ENCODE measurements at regions not wholly inside any gene's neighbourhood (a gene's known extent, or its start where the extent isn't known, plus 50 kb on each side); places are given as distances from the start of the nearest gene placed in this dataset.
"Not testable (repeated sequence)": the region's sequence is repeated elsewhere in the genome, so short reads cannot be mapped to it uniquely, and the experiment has no call there.

GRCh38 chr20:40892642-40893041 is 136.0 kb upstream of the TOP1 start:
- H3K9ac ChIP-seq (ENCODE audit: low read depth, low read length) = no peak overlapping the region
- H3K9me3 ChIP-seq (ENCODE audit: control insufficient read depth, insufficient read depth, low read length) = no peaks in the 10 kb centered on the region
- H3K4me1 ChIP-seq (ENCODE audit: insufficient read depth, low read length) = no peaks in the 10 kb centered on the region
- H3K36me3 ChIP-seq (ENCODE audit: insufficient read depth, low read length) = no peaks in the 10 kb centered on the region

- no peaks in the 10 kb centered on the region for H3K36me3 ChIP-seq (ENCODE audit: insufficient read depth, low read length)
- no peaks in the 10 kb centered on the region for H3K4me1 ChIP-seq (ENCODE audit: insufficient read depth, low read length)
- no peak overlapping the region for H3K9ac ChIP-seq (ENCODE audit: low read depth, low read length)
- no peaks in the 10 kb centered on the region for H3K9me3 ChIP-seq (ENCODE audit: control insufficient read depth, insufficient read depth, low read length)
Observed at GRCh38 chr20:40893610-40894236, 134.9 kb upstream of the TOP1 start.

GRCh38 chr20:40894237-40894630 is 134.4 kb upstream of the TOP1 start:
- H3K9me3 ChIP-seq (ENCODE audit: control insufficient read depth, insufficient read depth, low read length) = no peaks in the 10 kb centered on the region
- H3K9ac ChIP-seq (ENCODE audit: low read depth, low read length) = no peak overlapping the region
- no peaks in the 10 kb centered on the region for H3K4me1 ChIP-seq (ENCODE audit: insufficient read depth, low read length)
- H3K36me3 ChIP-seq (ENCODE audit: insufficient read depth, low read length) = no peaks in the 10 kb centered on the region

GRCh38 chr20:40895182-40895581 is 133.4 kb upstream of the TOP1 start:
- H3K9me3 ChIP-seq (ENCODE audit: control insufficient read depth, insufficient read depth, low read length) = no peaks in the 10 kb centered on the region
- no peaks in the 10 kb centered on the region for H3K4me1 ChIP-seq (ENCODE audit: insufficient read depth, low read length)
- no peaks in the 10 kb centered on the region for H3K36me3 ChIP-seq (ENCODE audit: insufficient read depth, low read length)
- H3K9ac ChIP-seq (ENCODE audit: low read depth, low read length) = no peak overlapping the region

GRCh38 chr20:40896814-40897700 is 131.6 kb upstream of the TOP1 start:
- Histone ChIP-seq H3K36me3 (ENCODE audit: insufficient read depth, low read length) (no peaks in the 10 kb centered on the region), H3K9ac (ENCODE audit: low read depth, low read length) (no peak overlapping the region), H3K9me3 (ENCODE audit: control insufficient read depth, insufficient read depth, low read length) (no peaks in the 10 kb centered on the region), H3K4me1 (ENCODE audit: insufficient read depth, low read length) (no peaks in the 10 kb centered on the region)

GRCh38 chr20:40899344-40899743 is 129.3 kb upstream of the TOP1 start:
- no peaks in the 10 kb centered on the region for H3K36me3 ChIP-seq (ENCODE audit: insufficient read depth, low read length)
- H3K9ac ChIP-seq (ENCODE audit: low read depth, low read length) = no peak overlapping the region
- H3K4me1 ChIP-seq (ENCODE audit: insufficient read depth, low read length) = no peaks in the 10 kb centered on the region
- H3K9me3 ChIP-seq (ENCODE audit: control insufficient read depth, insufficient read depth, low read length) = no peaks in the 10 kb centered on the region

GRCh38 chr20:40900666-40901215 is 127.9 kb upstream of the TOP1 start:
- Histone ChIP-seq H3K9ac (ENCODE audit: low read depth, low read length) (no peak overlapping the region), H3K9me3 (ENCODE audit: control insufficient read depth, insufficient read depth, low read length) (no peaks in the 10 kb centered on the region), H3K4me1 (ENCODE audit: insufficient read depth, low read length) (no peaks in the 10 kb centered on the region), H3K36me3 (ENCODE audit: insufficient read depth, low read length) (no peaks in the 10 kb centered on the region)

- Histone ChIP-seq H3K9me3 (ENCODE audit: control insufficient read depth, insufficient read depth, low read length) (no peaks in the 10 kb centered on the region), H3K36me3 (ENCODE audit: insufficient read depth, low read length) (no peaks in the 10 kb centered on the region), H3K4me1 (ENCODE audit: insufficient read depth, low read length) (no peaks in the 10 kb centered on the region), H3K9ac (ENCODE audit: low read depth, low read length) (no peak overlapping the region)
Observed at GRCh38 chr20:40902661-40903060, 126.0 kb upstream of the TOP1 start.

GRCh38 chr20:40908309-40908708 is 120.3 kb upstream of the TOP1 start:
- Histone ChIP-seq H3K9ac (ENCODE audit: low read depth, low read length) (no peak overlapping the region), H3K36me3 (ENCODE audit: insufficient read depth, low read length) (no peaks in the 10 kb centered on the region), H3K9me3 (ENCODE audit: control insufficient read depth, insufficient read depth, low read length) (no peaks in the 10 kb centered on the region), H3K4me1 (ENCODE audit: insufficient read depth, low read length) (no peaks in the 10 kb centered on the region)

- not testable (repeated sequence) for H3K9me3 ChIP-seq (ENCODE audit: control insufficient read depth, insufficient read depth, low read length); H3K9ac ChIP-seq (ENCODE audit: low read depth, low read length)
Observed at GRCh38 chr20:40909489-40909888, 119.1 kb upstream of the TOP1 start.

GRCh38 chr20:40910436-40910835 is 118.2 kb upstream of the TOP1 start:
- H3K4me1 ChIP-seq (ENCODE audit: insufficient read depth, low read length); H3K36me3 ChIP-seq (ENCODE audit: insufficient read depth, low read length); H3K9me3 ChIP-seq (ENCODE audit: control insufficient read depth, insufficient read depth, low read length); H3K9ac ChIP-seq (ENCODE audit: low read depth, low read length): not testable (repeated sequence)

More at GRCh38 chr20:40909489-40909888, 119.1 kb upstream of the TOP1 start:
- H3K4me1 ChIP-seq (ENCODE audit: insufficient read depth, low read length); H3K36me3 ChIP-seq (ENCODE audit: insufficient read depth, low read length): not testable (repeated sequence)

- H3K4me1 ChIP-seq (ENCODE audit: insufficient read depth, low read length); H3K36me3 ChIP-seq (ENCODE audit: insufficient read depth, low read length); H3K9me3 ChIP-seq (ENCODE audit: control insufficient read depth, insufficient read depth, low read length); H3K9ac ChIP-seq (ENCODE audit: low read depth, low read length): not testable (repeated sequence)
Observed at GRCh38 chr20:40911152-40911551, 117.5 kb upstream of the TOP1 start.

GRCh38 chr20:40913224-40914185 is 115.1 kb upstream of the TOP1 start:
- no peaks in the 10 kb centered on the region for H3K36me3 ChIP-seq (ENCODE audit: insufficient read depth, low read length)
- H3K9ac ChIP-seq (ENCODE audit: low read depth, low read length) = no peak overlapping the region
- no peaks in the 10 kb centered on the region for H3K4me1 ChIP-seq (ENCODE audit: insufficient read depth, low read length)
- H3K9me3 ChIP-seq (ENCODE audit: control insufficient read depth, insufficient read depth, low read length) = no peaks in the 10 kb centered on the region

GRCh38 chr20:40915756-40916155 is 112.9 kb upstream of the TOP1 start:
- no peaks in the 10 kb centered on the region for H3K9me3 ChIP-seq (ENCODE audit: control insufficient read depth, insufficient read depth, low read length)
- H3K9ac ChIP-seq (ENCODE audit: low read depth, low read length) = no peak overlapping the region
- H3K36me3 ChIP-seq (ENCODE audit: insufficient read depth, low read length) = no peaks in the 10 kb centered on the region
- no peaks in the 10 kb centered on the region for H3K4me1 ChIP-seq (ENCODE audit: insufficient read depth, low read length)

All from ES-I3 (cell line).